ENCODE measurements at regions not wholly inside any gene's neighbourhood (a gene's known extent, or its start where the extent isn't known, plus 50 kb on each side); places are given as distances from the start of the nearest gene placed in this dataset.
"Not testable (repeated sequence)": the region's sequence is repeated elsewhere in the genome, so short reads cannot be mapped to it uniquely, and the experiment has no call there.

DNA sequence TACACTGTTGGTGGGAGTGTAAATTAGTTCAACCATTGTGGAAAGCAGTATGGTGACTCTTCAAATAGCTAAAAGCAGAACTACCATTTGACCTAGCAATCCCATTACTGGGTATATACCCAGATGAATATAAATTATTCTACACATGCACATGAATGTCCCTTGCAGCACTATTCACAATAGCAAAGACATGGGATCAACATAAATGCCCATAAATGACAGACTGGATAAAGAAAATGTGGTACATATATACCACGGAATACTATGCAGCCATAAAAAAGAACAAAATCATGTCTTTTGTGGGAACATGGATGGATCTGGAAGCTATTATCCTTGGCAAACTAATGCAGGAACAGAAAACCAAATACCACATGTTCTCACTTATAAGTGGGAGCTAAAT lies 282.8 kb upstream of the TGFBR2 start:
- H3K4me1 ChIP-seq (ENCODE audit: control insufficient read depth in 5 of 5, insufficient read depth in 5 of 5, low read length in 5 of 5); H3K9me3 ChIP-seq (ENCODE audit: control insufficient read depth in 5 of 5, low read length in 5 of 5); H3K27me3 ChIP-seq (ENCODE audit: control insufficient read depth in 5 of 5, insufficient read depth in 4 of 5, low read length in 5 of 5); H3K4me3 ChIP-seq (ENCODE audit: low read depth in 1 of 5, low read length in 5 of 5); H3K27ac ChIP-seq (ENCODE audit: low read depth, low read length); H3K9ac ChIP-seq (ENCODE audit: low read length in 5 of 5); H3K36me3 ChIP-seq (ENCODE audit: control insufficient read depth in 5 of 5, insufficient read depth in 5 of 5, low read length in 5 of 5): not testable (repeated sequence)

DNA sequence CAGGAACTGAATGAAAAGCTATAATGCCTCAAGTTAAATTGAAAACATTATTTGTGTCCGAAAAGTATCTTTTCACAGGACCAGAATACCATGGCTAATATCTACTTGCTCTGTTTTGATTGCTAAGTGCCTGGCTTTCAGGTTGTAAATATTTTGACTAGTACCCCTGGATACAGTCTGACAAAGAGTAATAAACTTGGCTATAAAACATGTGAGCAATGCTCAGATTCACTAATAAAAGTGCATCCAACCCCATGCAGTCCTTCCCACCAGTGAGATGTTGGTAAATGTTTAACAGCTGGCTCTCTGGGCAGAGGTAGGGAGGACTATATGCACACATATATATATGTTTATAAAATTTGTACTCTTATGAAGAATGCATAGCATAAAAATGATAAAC lies 281.8 kb upstream of the TGFBR2 start:
- no peak overlapping the region for H3K27ac ChIP-seq (ENCODE audit: low read depth, low read length)
- H3K9me3 ChIP-seq (ENCODE audit: control insufficient read depth in 5 of 5, low read length in 5 of 5): peaks cover 0 to 8% (median 0%) of the 10 kb centered on the region in 5 donors
- no peak overlapping the region for H3K4me3 ChIP-seq (ENCODE audit: low read depth in 1 of 5, low read length in 5 of 5)
- no peak overlapping the region for H3K9ac ChIP-seq (ENCODE audit: low read length in 5 of 5)
- H3K36me3 ChIP-seq (ENCODE audit: control insufficient read depth in 5 of 5, insufficient read depth in 5 of 5, low read length in 5 of 5): no peaks in the 10 kb centered on the region
- H3K4me1 ChIP-seq (ENCODE audit: control insufficient read depth in 5 of 5, insufficient read depth in 5 of 5, low read length in 5 of 5): peaks cover 0 to 2% (median 0%) of the 10 kb centered on the region in 5 donors
- no peaks in the 10 kb centered on the region for H3K27me3 ChIP-seq (ENCODE audit: control insufficient read depth in 5 of 5, insufficient read depth in 4 of 5, low read length in 5 of 5)

DNA sequence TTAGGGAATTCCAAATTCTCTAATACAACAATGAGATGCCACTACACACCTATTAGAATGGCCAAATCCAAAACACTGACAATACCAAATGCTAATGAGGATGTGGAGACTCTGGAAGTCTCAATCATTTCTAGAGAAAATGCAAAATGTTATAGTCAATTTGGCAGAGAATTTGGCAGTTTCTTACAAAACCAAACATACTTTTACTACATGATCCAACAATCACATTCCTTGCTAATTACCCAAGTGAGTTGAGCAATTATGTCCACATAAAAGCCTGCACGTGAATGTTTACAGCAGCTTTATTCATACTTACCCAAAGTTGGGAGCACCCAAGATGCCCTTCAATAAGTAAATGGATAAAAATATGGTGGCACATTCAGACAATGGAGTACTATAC lies 278.4 kb upstream of the TGFBR2 start:
- H3K9ac ChIP-seq (ENCODE audit: low read length in 5 of 5); H3K4me3 ChIP-seq (ENCODE audit: low read depth in 1 of 5, low read length in 5 of 5); H3K27me3 ChIP-seq (ENCODE audit: control insufficient read depth in 5 of 5, insufficient read depth in 4 of 5, low read length in 5 of 5); H3K36me3 ChIP-seq (ENCODE audit: control insufficient read depth in 5 of 5, insufficient read depth in 5 of 5, low read length in 5 of 5); H3K4me1 ChIP-seq (ENCODE audit: control insufficient read depth in 5 of 5, insufficient read depth in 5 of 5, low read length in 5 of 5); H3K9me3 ChIP-seq (ENCODE audit: control insufficient read depth in 5 of 5, low read length in 5 of 5); H3K27ac ChIP-seq (ENCODE audit: low read depth, low read length): not testable (repeated sequence)

DNA sequence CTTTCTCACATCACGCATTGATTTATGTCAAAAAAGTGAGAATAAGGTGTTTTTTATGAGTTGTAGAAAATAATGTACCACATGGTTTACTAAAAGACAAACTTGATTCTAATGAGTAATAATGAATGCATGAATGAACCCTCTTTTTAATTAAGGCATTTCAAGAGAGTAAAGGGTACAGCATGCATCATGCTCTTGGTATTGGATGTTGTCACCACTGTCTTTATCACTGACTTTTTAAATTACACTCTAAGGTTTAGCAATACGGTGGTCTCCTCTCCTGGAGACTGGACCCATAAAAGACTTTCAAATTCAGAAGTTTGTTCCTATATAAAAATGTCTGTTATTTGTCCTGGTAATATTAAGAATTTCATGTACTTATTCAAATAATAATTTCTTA lies 277.5 kb upstream of the TGFBR2 start:
- H3K27me3 ChIP-seq (ENCODE audit: control insufficient read depth in 5 of 5, insufficient read depth in 4 of 5, low read length in 5 of 5); H3K36me3 ChIP-seq (ENCODE audit: control insufficient read depth in 5 of 5, insufficient read depth in 5 of 5, low read length in 5 of 5); H3K4me3 ChIP-seq (ENCODE audit: low read depth in 1 of 5, low read length in 5 of 5); H3K9me3 ChIP-seq (ENCODE audit: control insufficient read depth in 5 of 5, low read length in 5 of 5); H3K27ac ChIP-seq (ENCODE audit: low read depth, low read length); H3K4me1 ChIP-seq (ENCODE audit: control insufficient read depth in 5 of 5, insufficient read depth in 5 of 5, low read length in 5 of 5); H3K9ac ChIP-seq (ENCODE audit: low read length in 5 of 5): not testable (repeated sequence)

DNA sequence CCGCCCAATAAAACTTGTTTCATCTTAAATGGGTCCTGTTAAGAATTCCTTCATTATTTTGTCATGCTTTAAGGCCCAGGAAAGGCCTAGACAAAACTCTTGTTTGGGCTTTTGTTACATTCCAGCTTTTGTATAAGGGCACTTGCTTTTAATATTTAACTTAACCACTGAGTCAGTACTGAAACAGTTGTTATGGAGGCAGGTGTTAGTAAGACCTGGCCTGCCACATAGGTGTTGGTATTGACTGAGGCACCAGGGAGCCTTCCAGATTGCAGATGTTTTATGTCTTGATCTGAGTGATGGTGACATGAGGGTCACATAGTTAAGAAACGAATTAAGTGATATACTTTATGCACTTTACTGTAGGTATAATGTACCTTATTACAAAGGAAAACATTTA lies 274.9 kb upstream of the TGFBR2 start:
- Histone ChIP-seq H3K4me3 (ENCODE audit: low read depth in 1 of 5, low read length in 5 of 5) (no peak overlapping the region), H3K4me1 (ENCODE audit: control insufficient read depth in 5 of 5, insufficient read depth in 5 of 5, low read length in 5 of 5) (peaks cover 0 to 7% (median 0%) of the 10 kb centered on the region in 5 donors), H3K9ac (ENCODE audit: low read length in 5 of 5) (no peak overlapping the region), H3K36me3 (ENCODE audit: control insufficient read depth in 5 of 5, insufficient read depth in 5 of 5, low read length in 5 of 5) (no peaks in the 10 kb centered on the region), H3K9me3 (ENCODE audit: control insufficient read depth in 5 of 5, low read length in 5 of 5) (no peaks in the 10 kb centered on the region), H3K27ac (ENCODE audit: low read depth, low read length) (no peak overlapping the region), H3K27me3 (ENCODE audit: control insufficient read depth in 5 of 5, insufficient read depth in 4 of 5, low read length in 5 of 5) (no peaks in the 10 kb centered on the region)

DNA sequence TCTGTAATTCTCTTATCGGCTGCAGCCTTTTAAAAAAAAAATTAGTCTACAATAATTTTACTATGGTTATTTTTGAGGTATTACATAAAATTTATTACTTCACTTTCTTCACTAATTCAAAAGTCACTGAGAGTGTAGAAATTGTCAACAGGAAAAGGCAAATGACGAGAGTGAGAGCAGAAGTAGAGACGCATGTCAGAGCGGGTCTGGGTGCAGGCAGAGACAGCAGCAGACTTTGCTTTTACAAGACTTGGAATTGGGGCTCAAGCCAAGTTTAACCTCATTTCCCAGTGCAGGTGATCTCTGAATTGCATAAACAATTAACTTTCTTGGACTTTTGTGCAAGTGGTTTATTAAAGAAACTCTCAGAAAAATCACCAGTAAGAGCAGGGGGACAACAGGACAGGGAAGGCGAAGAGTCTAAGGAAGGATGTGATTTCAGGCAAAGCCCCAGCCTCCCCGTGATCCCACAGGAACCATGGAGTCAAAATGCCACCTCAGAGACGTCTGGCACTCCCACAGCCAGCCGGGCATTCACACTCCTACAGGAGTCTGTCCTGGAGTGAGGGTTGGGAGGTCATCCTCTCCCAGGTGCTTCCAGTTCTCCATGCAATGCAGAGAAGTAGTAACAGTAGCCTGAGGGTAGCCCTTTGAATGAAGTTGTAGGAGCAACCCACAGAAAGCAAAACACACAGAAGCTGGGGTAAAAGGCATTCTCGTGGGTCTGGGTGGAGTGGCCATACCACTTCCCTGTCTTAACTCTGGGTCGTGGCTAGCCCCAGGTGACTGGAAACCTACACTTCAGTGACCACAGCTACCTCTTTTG lies 274.0 kb upstream of the TGFBR2 start:
- Histone ChIP-seq H3K36me3 (ENCODE audit: control insufficient read depth in 5 of 5, insufficient read depth in 5 of 5, low read length in 5 of 5) (no peaks in the 10 kb centered on the region), H3K27me3 (ENCODE audit: control insufficient read depth in 5 of 5, insufficient read depth in 4 of 5, low read length in 5 of 5) (no peaks in the 10 kb centered on the region), H3K9me3 (ENCODE audit: control insufficient read depth in 5 of 5, low read length in 5 of 5) (no peaks in the 10 kb centered on the region), H3K4me1 (ENCODE audit: control insufficient read depth in 5 of 5, insufficient read depth in 5 of 5, low read length in 5 of 5) (peaks cover 0 to 7% (median 0%) of the 10 kb centered on the region in 5 donors), H3K4me3 (ENCODE audit: low read depth in 1 of 5, low read length in 5 of 5) (peak overlapping the region in 3 of 5 donors; percentile 7 to 30 (median 27)), H3K9ac (ENCODE audit: low read length in 5 of 5) (no peak overlapping the region), H3K27ac (ENCODE audit: low read depth, low read length) (peak overlapping the region; percentile 7)

DNA sequence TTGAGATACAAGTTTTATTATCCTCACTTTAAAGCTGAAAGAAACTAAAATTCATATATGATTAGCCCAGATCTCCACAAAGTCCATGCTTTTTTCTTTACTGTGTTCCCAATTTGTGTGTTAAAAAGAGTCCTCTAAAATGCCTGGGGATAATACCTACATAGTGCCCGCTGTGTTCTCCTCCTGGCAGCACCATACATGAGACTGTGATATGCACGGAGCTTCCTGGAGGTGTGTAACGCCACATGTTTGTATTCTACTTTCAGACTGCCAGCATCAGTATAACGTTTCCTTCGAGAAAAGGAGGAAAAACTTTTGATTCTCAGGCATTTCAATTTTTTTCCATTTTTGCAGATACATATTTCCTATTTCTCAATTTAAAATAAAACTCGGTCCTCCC lies 273.3 kb upstream of the TGFBR2 start:
- Histone ChIP-seq H3K27ac (ENCODE audit: low read depth, low read length) (peak overlapping the region; percentile 7), H3K9ac (ENCODE audit: low read length in 5 of 5) (no peak overlapping the region), H3K9me3 (ENCODE audit: control insufficient read depth in 5 of 5, low read length in 5 of 5) (no peaks in the 10 kb centered on the region), H3K36me3 (ENCODE audit: control insufficient read depth in 5 of 5, insufficient read depth in 5 of 5, low read length in 5 of 5) (no peaks in the 10 kb centered on the region), H3K27me3 (ENCODE audit: control insufficient read depth in 5 of 5, insufficient read depth in 4 of 5, low read length in 5 of 5) (no peaks in the 10 kb centered on the region), H3K4me1 (ENCODE audit: control insufficient read depth in 5 of 5, insufficient read depth in 5 of 5, low read length in 5 of 5) (peaks cover 0 to 7% (median 0%) of the 10 kb centered on the region in 5 donors), H3K4me3 (ENCODE audit: low read depth in 1 of 5, low read length in 5 of 5) (no peak overlapping the region)

DNA sequence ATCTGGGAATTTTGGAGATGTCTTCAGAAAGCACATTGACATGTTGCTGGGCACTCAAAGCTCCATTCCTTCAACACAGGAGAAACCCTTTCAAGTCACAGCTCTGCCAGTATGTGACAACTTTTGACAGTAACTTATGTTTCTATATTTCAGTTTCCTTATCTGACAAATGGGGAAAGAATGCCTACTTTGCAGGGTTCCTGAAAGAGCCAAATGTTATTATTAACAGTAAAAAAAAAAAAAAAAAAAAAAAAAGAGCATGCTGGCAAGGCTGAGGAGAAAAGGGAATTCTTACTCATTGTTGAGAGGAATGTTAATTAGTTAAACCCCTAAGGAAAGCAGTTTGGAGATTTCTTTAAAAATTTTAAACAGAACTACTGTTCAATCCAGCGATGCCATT lies 272.5 kb upstream of the TGFBR2 start:
- Histone ChIP-seq H3K27me3 (ENCODE audit: control insufficient read depth in 5 of 5, insufficient read depth in 4 of 5, low read length in 5 of 5) (no peaks in the 10 kb centered on the region), H3K9ac (ENCODE audit: low read length in 5 of 5) (no peak overlapping the region), H3K27ac (ENCODE audit: low read depth, low read length) (no peak overlapping the region), H3K9me3 (ENCODE audit: control insufficient read depth in 5 of 5, low read length in 5 of 5) (no peaks in the 10 kb centered on the region), H3K36me3 (ENCODE audit: control insufficient read depth in 5 of 5, insufficient read depth in 5 of 5, low read length in 5 of 5) (no peaks in the 10 kb centered on the region), H3K4me1 (ENCODE audit: control insufficient read depth in 5 of 5, insufficient read depth in 5 of 5, low read length in 5 of 5) (peaks cover 0 to 7% (median 0%) of the 10 kb centered on the region in 5 donors), H3K4me3 (ENCODE audit: low read depth in 1 of 5, low read length in 5 of 5) (no peak overlapping the region)

DNA sequence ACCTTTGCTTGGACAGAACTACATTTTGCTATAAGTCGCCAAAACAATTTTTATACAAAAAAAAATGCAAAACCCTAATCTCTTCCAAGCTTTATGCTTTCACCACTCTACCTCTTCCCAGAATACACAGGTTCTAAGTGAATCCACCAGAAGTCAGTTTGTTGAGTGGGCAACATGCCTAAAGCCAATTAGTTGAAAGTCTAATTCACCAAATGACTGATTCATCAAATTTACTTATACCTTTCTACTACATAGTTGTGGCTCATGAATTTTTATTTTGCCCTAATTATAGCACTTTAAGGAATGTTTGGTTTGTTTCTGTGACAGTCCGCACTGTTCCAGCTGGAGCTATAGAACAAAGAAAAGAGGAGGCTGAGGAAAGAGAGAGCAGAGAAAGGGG lies 265.9 kb upstream of the TGFBR2 start:
- H3K36me3 ChIP-seq (ENCODE audit: control insufficient read depth in 5 of 5, insufficient read depth in 5 of 5, low read length in 5 of 5): no peaks in the 10 kb centered on the region
- H3K27me3 ChIP-seq (ENCODE audit: control insufficient read depth in 5 of 5, insufficient read depth in 4 of 5, low read length in 5 of 5): no peaks in the 10 kb centered on the region
- H3K4me1 ChIP-seq (ENCODE audit: control insufficient read depth in 5 of 5, insufficient read depth in 5 of 5, low read length in 5 of 5): peaks cover 0 to 12% (median 0%) of the 10 kb centered on the region in 5 donors
- no peaks in the 10 kb centered on the region for H3K9me3 ChIP-seq (ENCODE audit: control insufficient read depth in 5 of 5, low read length in 5 of 5)
- H3K4me3 ChIP-seq (ENCODE audit: low read depth in 1 of 5, low read length in 5 of 5): no peak overlapping the region
- H3K9ac ChIP-seq (ENCODE audit: low read length in 5 of 5): no peak overlapping the region
- no peak overlapping the region for H3K27ac ChIP-seq (ENCODE audit: low read depth, low read length)

DNA sequence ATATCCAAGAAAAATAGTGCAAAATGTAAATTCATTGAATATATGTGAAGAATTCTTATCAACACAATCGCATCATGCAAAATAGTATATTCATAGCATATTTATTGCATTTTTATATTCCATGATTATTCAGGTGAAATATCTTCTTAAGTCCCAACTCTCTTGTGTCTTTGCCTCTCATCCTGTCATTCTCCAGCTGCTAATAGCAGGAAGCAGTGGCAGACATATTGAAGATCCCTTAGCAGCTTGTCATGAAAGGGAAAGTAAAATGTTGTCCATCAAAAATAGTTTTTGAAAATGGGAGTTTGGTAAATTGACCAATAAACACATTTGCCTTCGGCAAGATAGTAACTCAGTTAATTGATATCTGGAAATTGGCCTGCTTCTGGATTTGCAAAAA lies 265.3 kb upstream of the TGFBR2 start:
- Histone ChIP-seq H3K9me3 (ENCODE audit: control insufficient read depth in 5 of 5, low read length in 5 of 5) (no peaks in the 10 kb centered on the region), H3K36me3 (ENCODE audit: control insufficient read depth in 5 of 5, insufficient read depth in 5 of 5, low read length in 5 of 5) (no peaks in the 10 kb centered on the region), H3K27ac (ENCODE audit: low read depth, low read length) (no peak overlapping the region), H3K4me1 (ENCODE audit: control insufficient read depth in 5 of 5, insufficient read depth in 5 of 5, low read length in 5 of 5) (peaks cover 0 to 12% (median 0%) of the 10 kb centered on the region in 5 donors), H3K4me3 (ENCODE audit: low read depth in 1 of 5, low read length in 5 of 5) (no peak overlapping the region), H3K27me3 (ENCODE audit: control insufficient read depth in 5 of 5, insufficient read depth in 4 of 5, low read length in 5 of 5) (no peaks in the 10 kb centered on the region), H3K9ac (ENCODE audit: low read length in 5 of 5) (no peak overlapping the region)
